IMR-90 (cell line): ENCODE measurements at regions not wholly inside any gene's neighbourhood (a gene's known extent, or its start where the extent isn't known, plus 50 kb on each side); places are given as distances from the start of the nearest gene placed in this dataset.

ENCODE experiments used
- CTCF ChIP-seq: conservative IDR thresholded peaks from 2 replicates; pipeline ENCODE4 v1.5.1; 2012; ENCODE audit warnings: mild to moderate bottlenecking, low read depth, low read length, improper control_type of control experiment
- POLR2A ChIP-seq: IDR thresholded peaks from 2 replicates; pipeline ENCODE4 v1.6.1; 2012; ENCODE audit warnings: mild to moderate bottlenecking, low read depth, low read length
- SMC3 ChIP-seq: fragments of 150-350 bp; IDR thresholded peaks from 2 replicates; pipeline ENCODE4 v1.6.1; 2016; ENCODE audit warnings: low read depth, mild to moderate bottlenecking, antibody characterized with exemption, low read length, moderate library complexity

DNA sequence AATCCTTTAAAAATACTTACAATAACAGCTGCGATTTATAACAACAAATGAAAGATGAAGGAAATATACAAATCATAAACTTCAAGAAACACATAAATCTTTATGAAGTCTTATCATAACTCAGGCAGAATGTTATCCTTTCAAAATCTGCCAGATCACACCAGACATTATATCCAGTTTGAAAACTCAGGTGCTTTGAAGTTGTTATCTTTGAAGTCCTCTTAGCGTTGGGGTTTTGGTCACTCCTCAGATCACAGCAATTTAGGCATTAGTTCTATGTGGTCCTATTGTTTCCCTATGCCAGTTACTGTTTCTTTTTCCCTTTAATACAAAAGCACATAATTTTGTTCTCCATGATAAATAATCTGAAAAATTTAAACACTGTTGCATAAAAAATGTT is 934.6 kb downstream of the EPHA3 start:
- TF ChIP-seq SMC3 (no peak), CTCF (no peak), POLR2A (no peak)
